Heart left ventricle (tissue), 13 donors: ENCODE measurements at regions not wholly inside any gene's neighbourhood (a gene's known extent, or its start where the extent isn't known, plus 50 kb on each side); places are given as distances from the start of the nearest gene placed in this dataset.

ENCODE experiments used
- POLR2A ChIP-seq, 2 donors: fragments of 450-650 bp; IDR thresholded peaks; one replicate each; pipeline ENCODE4 v1.6.1; 2017; ENCODE audit warnings: antibody characterized with exemption in 2 of 2, mild to moderate bottlenecking in 2 of 2, moderate library complexity in 2 of 2
- TF ChIP-seq, protein P1 (sequence below), 12 donors: fragments of 200-600 bp; sonication (generic) in 4 of 12; IDR thresholded peaks; one replicate each; pipeline versions ENCODE4 v1.5.0 to v1.8.0; 2018 to 2022; ENCODE audit warnings: antibody characterized with exemption in 12 of 12, mild to moderate bottlenecking in 5 of 12
- donor health status: ischemic (EF 13 %, LVEDD 7.1; RV severe dilation, severe dysfunction).
- donor health status: DM: no; HTN: yes; CAD: no.
- donor health status: DM: no; HTN: no; CAD: no.
- donor health status: ischemic (EF 25% LVEDD 6.9; RV normal size, moderate dysfunction).
- donor health status: ischemic (EF 25% LVEDD 5.7; RV mildly dilated, moderate dysfunction).
- donor health status: ischemic (EF 35%, LVEDD 5.7; RV mildly dilated, moderate dysfunction).
- donor health status: nonischemic (EF 11% LVEDD 7.7; RV severe dilation, severe dysfunction).
- donor health status: DM: yes; HTN: yes; CAD: no.
- donor health status: PGD.
- donor health status: ischemic (EF 29% LVEDD 5.4; RV normal size, mild dysfunction).
- donor health status: nonischemic (EF 23%, LVEDD 6.1; RV moderate dilation, normal function).

GRCh38 chr2:67641312-67642045 is 244.3 kb downstream of the ETAA1 start:
- no peak for TF ChIP-seq POLR2A (IDR thresholded peaks at IDR 0.05)
- TF ChIP-seq, protein P1, sequence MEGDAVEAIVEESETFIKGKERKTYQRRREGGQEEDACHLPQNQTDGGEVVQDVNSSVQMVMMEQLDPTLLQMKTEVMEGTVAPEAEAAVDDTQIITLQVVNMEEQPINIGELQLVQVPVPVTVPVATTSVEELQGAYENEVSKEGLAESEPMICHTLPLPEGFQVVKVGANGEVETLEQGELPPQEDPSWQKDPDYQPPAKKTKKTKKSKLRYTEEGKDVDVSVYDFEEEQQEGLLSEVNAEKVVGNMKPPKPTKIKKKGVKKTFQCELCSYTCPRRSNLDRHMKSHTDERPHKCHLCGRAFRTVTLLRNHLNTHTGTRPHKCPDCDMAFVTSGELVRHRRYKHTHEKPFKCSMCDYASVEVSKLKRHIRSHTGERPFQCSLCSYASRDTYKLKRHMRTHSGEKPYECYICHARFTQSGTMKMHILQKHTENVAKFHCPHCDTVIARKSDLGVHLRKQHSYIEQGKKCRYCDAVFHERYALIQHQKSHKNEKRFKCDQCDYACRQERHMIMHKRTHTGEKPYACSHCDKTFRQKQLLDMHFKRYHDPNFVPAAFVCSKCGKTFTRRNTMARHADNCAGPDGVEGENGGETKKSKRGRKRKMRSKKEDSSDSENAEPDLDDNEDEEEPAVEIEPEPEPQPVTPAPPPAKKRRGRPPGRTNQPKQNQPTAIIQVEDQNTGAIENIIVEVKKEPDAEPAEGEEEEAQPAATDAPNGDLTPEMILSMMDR (IDR thresholded peaks at IDR 0.05) = no peak
